Glomerular visceral epithelial cell (primary cell): ENCODE measurements at regions not wholly inside any gene's neighbourhood (a gene's known extent, or its start where the extent isn't known, plus 50 kb on each side); places are given as distances from the start of the nearest gene placed in this dataset.
A peak's percentile ranks its signal among the peaks of the same experiment; 100 is the strongest.
"Not testable (repeated sequence)": the region's sequence is repeated elsewhere in the genome, so short reads cannot be mapped to it uniquely, and the experiment has no call there.

ENCODE experiments used
- DNase-seq: peaks from one replicate; pipeline ENCODE4 v3.0.0-alpha.2; 2016; ENCODE audit errors: extremely low spot score

- DNase-seq: not testable (repeated sequence)
Observed at GRCh38 chr5:128730021-128730420, 192.0 kb upstream of the FBN2 start.

- DNase-seq: not testable (repeated sequence)
Observed at GRCh38 chr5:128735656-128736055, 197.6 kb upstream of the FBN2 start.

GRCh38 chr5:128736553-128736952, 198.5 kb upstream of the FBN2 start:
- DNase-seq: no peak

- no peak for DNase-seq
Observed at GRCh38 chr5:128749136-128749898, 211.3 kb upstream of the FBN2 start.

- no peak for DNase-seq
Observed at GRCh38 chr5:128750155-128750554, 212.1 kb upstream of the FBN2 start.

- DNase-seq: no peak
Observed at GRCh38 chr5:128757196-128757959, 207.9 kb upstream of the SLC27A6 start.

GRCh38 chr5:128762661-128763306, 202.5 kb upstream of the SLC27A6 start:
- DNase-seq: no peak

GRCh38 chr5:128763321-128763720, 202.0 kb upstream of the SLC27A6 start:
- no peak for DNase-seq

GRCh38 chr5:128764601-128765310, 200.5 kb upstream of the SLC27A6 start:
- DNase-seq: no peak

GRCh38 chr5:128765448-128766061, 199.7 kb upstream of the SLC27A6 start:
- DNase-seq: no peak

GRCh38 chr5:128766406-128766805, 198.9 kb upstream of the SLC27A6 start:
- no peak for DNase-seq

- DNase-seq: no peak
Observed at GRCh38 chr5:128770907-128771306, 194.4 kb upstream of the SLC27A6 start.

GRCh38 chr5:128772356-128772755, 192.9 kb upstream of the SLC27A6 start:
- no peak for DNase-seq

- DNase-seq: no peak
Observed at GRCh38 chr5:128773378-128773777, 191.9 kb upstream of the SLC27A6 start.

GRCh38 chr5:128774605-128775004, 190.7 kb upstream of the SLC27A6 start:
- DNase-seq: peak; percentile 63

- DNase-seq: no peak
Observed at GRCh38 chr5:128775558-128775957, 189.7 kb upstream of the SLC27A6 start.

- DNase-seq: no peak
Observed at GRCh38 chr5:128777052-128777451, 188.2 kb upstream of the SLC27A6 start.

- no peak for DNase-seq
Observed at GRCh38 chr5:128778474-128778873, 186.8 kb upstream of the SLC27A6 start.

- DNase-seq: peak; percentile 86
Observed at GRCh38 chr5:128782446-128782845, 182.8 kb upstream of the SLC27A6 start.

- no peak for DNase-seq
Observed at GRCh38 chr5:128784726-128785125, 180.6 kb upstream of the SLC27A6 start.

- DNase-seq: peak; percentile 22
Observed at GRCh38 chr5:128791312-128791711, 174.0 kb upstream of the SLC27A6 start.

- DNase-seq: no peak
Observed at GRCh38 chr5:128796506-128796905, 168.8 kb upstream of the SLC27A6 start.
